Epidermal melanocyte (primary cell): ENCODE measurements at regions not wholly inside any gene's neighbourhood (a gene's known extent, or its start where the extent isn't known, plus 50 kb on each side); places are given as distances from the start of the nearest gene placed in this dataset.

Experiments used
- DNase-seq: peaks from one replicate; pipeline ENCODE4 v3.0.0; 2011; ENCODE audit warnings: low spot score; ENCODE audit not compliant: insufficient read length

GRCh38 chr1:184141361-184141880 is 89.9 kb downstream of the TSEN15 start:
- DNase-seq = no peak

GRCh38 chr1:184143449-184143848 is 91.9 kb downstream of the TSEN15 start:
- DNase-seq = no peak

GRCh38 chr1:184145083-184145482 is 93.6 kb downstream of the TSEN15 start:
- DNase-seq = no peak

- no peak for DNase-seq
Measured at GRCh38 chr1:184146202-184146601, 94.7 kb downstream of the TSEN15 start.

DNA sequence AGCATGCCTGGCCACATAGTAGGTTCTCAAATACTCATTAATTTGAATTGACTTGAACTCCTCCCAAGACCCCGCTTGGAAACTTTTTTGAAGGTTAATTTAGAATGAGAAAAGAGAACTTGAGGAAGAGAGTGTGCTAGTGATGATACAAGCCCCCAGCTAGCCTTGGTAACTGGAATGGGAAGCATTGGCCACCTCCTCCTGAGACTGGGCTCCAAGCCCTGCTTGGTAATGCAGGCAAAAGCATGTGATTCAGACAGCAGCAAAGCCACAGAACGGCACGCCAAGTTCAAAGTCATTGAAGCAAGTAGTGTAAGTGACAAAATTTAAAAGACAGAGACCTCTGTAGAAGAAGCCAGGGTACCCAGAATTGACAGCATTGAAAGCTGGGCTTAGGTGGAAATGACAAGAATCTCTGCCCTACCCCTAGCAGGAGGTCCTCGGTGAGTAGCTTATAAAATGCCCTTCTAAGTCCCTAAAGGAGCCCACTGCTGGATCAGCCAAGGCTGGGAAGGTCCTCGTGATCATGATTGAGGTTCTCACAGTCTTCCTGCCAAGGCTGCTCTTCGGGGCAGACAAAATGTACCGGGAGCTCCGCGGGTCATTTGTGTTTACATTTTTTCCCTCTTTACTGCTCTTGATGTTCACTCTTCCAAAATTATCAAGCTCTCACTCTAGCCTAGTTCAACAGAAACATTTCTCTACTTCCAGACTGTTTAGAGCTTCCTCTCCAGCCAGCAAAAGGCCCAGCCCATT is 99.4 kb downstream of the TSEN15 start:
- DNase-seq = no peak

DNA sequence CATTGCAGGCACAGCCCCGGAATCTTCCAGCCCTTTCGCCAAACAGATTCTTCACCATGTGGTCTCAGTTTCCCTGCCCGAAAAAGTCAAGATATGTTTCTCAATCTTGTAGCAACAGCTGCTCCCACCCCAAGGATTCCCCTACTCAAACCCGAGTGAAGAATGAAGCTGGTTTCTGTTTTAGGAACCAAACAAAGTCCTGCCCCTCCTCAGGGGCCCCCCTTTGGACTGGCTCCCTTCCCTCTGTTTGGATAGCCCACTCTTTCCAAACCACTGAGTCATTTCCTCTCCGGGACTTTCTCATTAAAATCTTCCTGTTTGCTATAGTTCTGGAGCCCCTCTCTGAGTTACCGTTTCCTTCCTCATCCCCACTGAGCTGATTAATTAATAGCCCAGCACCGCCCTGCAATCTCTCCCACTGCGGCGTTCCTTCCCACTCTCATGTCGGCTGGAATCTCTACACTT is 100.9 kb downstream of the TSEN15 start:
- DNase-seq = no peak

GRCh38 chr1:184152974-184153373 is 101.4 kb downstream of the TSEN15 start:
- DNase-seq = no peak

DNA sequence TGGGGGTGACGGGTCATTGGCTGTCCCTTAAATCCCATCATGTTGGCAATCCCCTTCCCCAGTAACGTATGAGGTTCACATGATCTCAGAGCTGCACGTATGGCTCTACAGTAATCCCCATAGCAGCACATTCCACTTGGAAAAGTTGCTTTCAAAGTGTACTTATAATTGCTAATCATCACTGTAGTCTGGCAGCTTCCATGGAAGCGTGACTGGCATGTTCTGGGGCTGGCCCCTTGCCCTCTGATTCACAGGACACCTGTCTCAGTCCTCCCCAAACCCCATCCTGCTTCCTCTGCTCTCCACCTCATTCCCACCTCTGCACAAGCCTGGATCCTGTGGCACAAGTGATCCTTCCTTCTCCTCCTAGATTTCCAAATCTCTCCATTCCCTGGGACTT is 102.2 kb downstream of the TSEN15 start:
- DNase-seq = no peak

- no peak for DNase-seq
Measured at GRCh38 chr1:184156521-184157393, 105.2 kb downstream of the TSEN15 start.

DNA sequence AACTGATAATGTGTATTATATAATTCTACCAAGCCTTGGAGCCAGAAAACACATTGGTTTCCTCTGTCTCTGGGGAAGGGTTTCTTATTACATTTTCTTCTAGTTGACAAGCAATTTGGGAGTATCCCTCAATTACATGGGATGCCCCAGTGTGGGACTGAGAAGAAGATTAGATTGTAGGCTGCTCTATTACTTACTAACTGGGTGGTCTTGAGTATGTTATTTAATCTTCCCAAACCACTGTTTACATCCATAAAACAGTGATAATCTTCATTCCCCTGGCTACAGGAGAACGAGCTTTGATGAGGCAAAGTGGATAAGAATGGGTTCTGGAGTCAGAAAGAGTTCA is 105.8 kb downstream of the TSEN15 start:
- DNase-seq = no peak

GRCh38 chr1:184158896-184159681 is 107.6 kb downstream of the TSEN15 start:
- no peak for DNase-seq

DNA sequence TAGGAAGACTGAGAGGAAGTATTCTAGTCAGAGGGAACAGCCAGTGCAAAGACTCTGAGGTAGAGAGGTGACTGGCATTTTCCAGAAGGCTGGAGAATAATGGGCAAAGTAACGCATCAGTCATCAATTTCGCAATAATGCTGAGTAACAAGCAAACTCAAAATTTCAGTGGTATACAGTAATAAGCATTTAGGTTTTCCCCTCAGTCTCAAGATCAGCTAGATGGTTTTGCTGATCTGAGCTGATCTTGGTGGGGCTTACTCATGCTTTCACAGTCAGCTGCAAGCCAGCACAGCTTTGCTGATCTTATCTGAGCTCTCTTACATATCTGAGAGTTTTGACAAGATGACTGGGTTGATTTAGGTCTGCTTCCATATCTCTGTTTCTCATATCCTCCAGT is 108.7 kb downstream of the TSEN15 start:
- no peak for DNase-seq

GRCh38 chr1:184161071-184161698 is 109.7 kb downstream of the TSEN15 start:
- DNase-seq = no peak

- DNase-seq = no peak
Measured at GRCh38 chr1:184162281-184162680, 110.8 kb downstream of the TSEN15 start.

GRCh38 chr1:184163674-184164465 is 112.3 kb downstream of the TSEN15 start:
- DNase-seq = no peak

GRCh38 chr1:184164536-184164935 is 113.0 kb downstream of the TSEN15 start:
- no peak for DNase-seq

DNA sequence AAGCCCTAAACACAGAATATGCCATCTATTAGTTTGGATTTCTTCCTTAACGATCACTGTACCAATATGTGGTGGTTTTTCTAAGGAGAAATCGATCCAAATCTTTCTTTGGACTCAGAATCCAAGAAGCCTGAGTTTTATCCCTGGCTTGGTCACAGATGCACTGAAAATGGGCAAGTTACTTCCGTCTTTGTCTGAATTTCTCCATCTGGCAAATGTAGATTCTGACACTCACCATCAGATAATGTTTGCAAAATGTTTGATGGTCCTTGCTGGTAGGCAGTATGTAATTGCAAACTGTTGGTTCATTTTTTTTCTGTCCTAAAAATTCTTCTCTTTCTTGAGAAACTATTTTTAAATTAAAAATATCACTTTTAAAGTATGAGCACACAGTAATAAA is 115.0 kb downstream of the TSEN15 start:
- DNase-seq = no peak

- DNase-seq = no peak
Measured at GRCh38 chr1:184167352-184167751, 115.8 kb downstream of the TSEN15 start.

DNA sequence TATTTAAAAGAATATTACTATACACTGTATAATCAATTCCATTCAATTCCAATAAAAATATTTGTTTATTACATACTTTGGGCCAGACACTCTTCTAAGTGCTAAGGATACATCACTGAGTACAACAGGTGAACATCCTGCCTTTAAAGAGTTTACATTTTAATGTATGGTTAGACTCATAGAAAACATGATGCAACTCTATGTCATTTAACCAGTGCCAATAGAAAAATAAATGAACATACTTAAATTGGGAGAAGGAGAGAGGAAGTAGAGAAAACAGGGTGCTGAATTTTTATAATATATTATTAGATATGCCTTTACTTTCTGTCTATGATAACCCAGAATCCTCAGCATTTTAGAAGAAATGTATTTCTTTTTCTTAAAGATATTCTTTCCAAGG is 119.2 kb downstream of the TSEN15 start:
- DNase-seq = no peak

DNA sequence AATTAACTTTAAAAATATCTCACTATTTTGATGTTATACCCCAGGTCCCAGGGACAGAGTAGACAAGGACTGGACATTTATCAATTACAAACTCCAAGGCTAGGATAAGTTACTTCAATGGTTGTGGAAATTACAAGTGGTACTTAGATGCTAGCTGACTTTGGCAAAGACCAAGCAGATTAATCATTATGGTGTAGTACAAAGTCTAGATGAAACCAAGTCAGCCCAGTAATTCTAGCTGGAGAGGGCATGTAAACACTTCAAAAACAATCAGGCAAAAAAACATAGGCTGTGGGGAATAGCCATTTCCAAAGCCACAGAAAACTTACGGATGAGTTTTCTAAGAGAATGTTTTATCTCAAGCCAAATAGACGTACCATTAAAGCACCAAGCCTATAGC is 124.5 kb downstream of the TSEN15 start:
- no peak for DNase-seq
